Heart left ventricle (tissue), 16 donors: ENCODE measurements at regions not wholly inside any gene's neighbourhood (a gene's known extent, or its start where the extent isn't known, plus 50 kb on each side); places are given as distances from the start of the nearest gene placed in this dataset.

Experiments used
- ATAC-seq, 4 donors: fragments of 200-7000 bp; cut with Tn5 transposase; one replicate each; pipeline ENCODE4 v1.9.1; 2020 to 2022; ENCODE audit warnings: moderate library complexity in 4 of 4, mild to moderate bottlenecking in 3 of 4, moderate number of reproducible peaks in 1 of 4
- DNase-seq, 5 donors: peaks; one replicate each; pipeline ENCODE4 v3.0.0-alpha.2; 2020
- H3K27ac ChIP-seq, 12 donors: fragments of 200-600 bp; sonication (generic) in 4 of 12; one replicate each; pipeline versions ENCODE4 v1.5.0 to v1.8.0; 2016 to 2022; ENCODE audit warnings: mild to moderate bottlenecking in 2 of 12
- H3K27me3 ChIP-seq, 9 donors: fragments of 200-600 bp; sonication (generic) in 2 of 9; one replicate each; pipeline versions ENCODE4 v1.5.1 to v1.8.0; 2016 to 2022; ENCODE audit warnings: mild to moderate bottlenecking in 3 of 9
- H3K36me3 ChIP-seq, 9 donors: fragments of 200-600 bp; sonication (generic) in 2 of 9; one replicate each; pipeline versions ENCODE4 v1.5.0 to v1.8.0; 2018 to 2022; ENCODE audit warnings: mild to moderate bottlenecking in 2 of 9
- H3K4me1 ChIP-seq, 12 donors: fragments of 200-600 bp; sonication (generic) in 4 of 12; one replicate each; pipeline versions ENCODE4 v1.5.0 to v1.8.0; 2016 to 2022; ENCODE audit warnings: mild to moderate bottlenecking in 3 of 12
- H3K4me3 ChIP-seq, 12 donors: fragments of 200-600 bp; sonication (generic) in 4 of 12; one replicate each; pipeline versions ENCODE4 v1.5.0 to v1.8.0; 2017 to 2022; ENCODE audit warnings: mild to moderate bottlenecking in 9 of 12, moderate library complexity in 4 of 12
- H3K9me3 ChIP-seq, 12 donors: fragments of 200-600 bp; sonication (generic) in 4 of 12; one replicate each; pipeline versions ENCODE4 v1.5.0 to v1.8.0; 2016 to 2022; ENCODE audit warnings: mild to moderate bottlenecking in 1 of 12
- POLR2A ChIP-seq, 2 donors: fragments of 450-650 bp; IDR thresholded peaks; one replicate each; pipeline ENCODE4 v1.6.1; 2017; ENCODE audit warnings: antibody characterized with exemption in 2 of 2, mild to moderate bottlenecking in 2 of 2, moderate library complexity in 2 of 2
- WGBS, 4 donors: extraction: QIAGEN DNeasy Blood & Tissue Kit in 2 of 4; methylation state at CpG; one replicate each; pipeline versions ENCODE4 v1.1.5 to v1.1.7; 2013 to 2018; 5-methylcytosine and 5-hydroxymethylcytosine counted together
- intact Hi-C, 10 donors: fragments of 100-400 bp; cut with DNase I; formaldehyde crosslinking; loops; one replicate each; pipeline versions ENCODE4 v1.11.1 to v1.14.2; 2022
- TF ChIP-seq, protein P1 (sequence below), 12 donors: fragments of 200-600 bp; sonication (generic) in 4 of 12; IDR thresholded peaks; one replicate each; pipeline versions ENCODE4 v1.5.0 to v1.8.0; 2018 to 2022; ENCODE audit warnings: antibody characterized with exemption in 12 of 12, mild to moderate bottlenecking in 5 of 12
- donor health status: ischemic (EF 13 %, LVEDD 7.1; RV severe dilation, severe dysfunction).
- donor health status: healthy with polysubstance abuse.
- donor health status: DM: no; HTN: yes; CAD: no.
- donor health status: DM: no; HTN: no; CAD: no.
- donor health status: ischemic (EF 25% LVEDD 6.9; RV normal size, moderate dysfunction).
- donor health status: ischemic (EF 25% LVEDD 5.7; RV mildly dilated, moderate dysfunction).
- donor health status: healthy.
- donor health status: DM: yes; HTN: yes; CAD: no.
- donor health status: ischemic (EF 35%, LVEDD 5.7; RV mildly dilated, moderate dysfunction).
- donor health status: nonischemic (EF 11% LVEDD 7.7; RV severe dilation, severe dysfunction).
- donor health status: DM: yes; HTN: yes; CAD: no.
- donor health status: PGD.
- donor health status: ischemic (EF 29% LVEDD 5.4; RV normal size, mild dysfunction).
- donor health status: nonischemic (EF 23%, LVEDD 6.1; RV moderate dilation, normal function).

DNA sequence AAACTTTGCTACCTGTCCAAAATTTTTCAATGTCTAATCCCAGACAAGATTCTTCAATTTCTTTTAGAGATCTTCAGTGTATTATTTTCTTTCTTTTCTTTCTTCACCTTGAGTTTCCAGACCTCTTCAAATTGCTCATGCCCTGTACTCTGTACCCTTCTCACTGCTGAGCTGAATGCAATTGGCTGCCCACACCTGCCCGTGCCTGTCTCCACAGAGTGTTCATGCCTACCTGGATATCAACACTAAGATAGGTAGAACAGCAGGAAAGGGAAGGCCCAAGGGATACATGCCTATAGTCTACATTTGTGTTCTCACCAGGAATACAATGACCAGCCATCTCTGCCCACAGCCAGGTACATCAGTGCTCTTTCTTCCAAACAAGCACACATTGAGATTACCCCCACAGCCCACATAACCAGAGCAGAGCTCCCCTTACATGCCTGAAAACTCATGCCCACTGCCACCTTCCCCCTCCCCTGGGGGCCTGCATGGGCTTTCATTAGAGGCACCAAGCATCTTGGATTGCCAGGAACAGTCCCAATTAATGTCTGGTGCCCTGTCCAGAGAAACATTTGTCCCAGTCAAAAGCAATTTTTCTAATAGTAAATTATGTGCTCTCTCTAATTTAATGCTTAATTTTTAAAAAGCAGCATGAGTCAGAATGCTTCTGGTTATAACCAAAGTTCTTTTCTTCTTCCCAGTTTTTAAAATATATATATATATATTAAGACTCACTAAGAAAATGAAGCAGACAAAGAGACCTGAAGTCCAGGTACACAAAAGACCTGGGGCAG lies 134.9 kb upstream of the SLC14A2 start:
- Histone ChIP-seq H3K36me3 (no peaks in the 10 kb centered on the region), H3K4me3 (no peak overlapping the region), H3K27ac (no peak overlapping the region), H3K9me3 (no peaks in the 10 kb centered on the region), H3K4me1 (peaks cover 0 to 4% (median 0%) of the 10 kb centered on the region in 12 donors), H3K27me3 (no peaks in the 10 kb centered on the region)
- no peak for DNase-seq
- WGBS, 4 donors, result 45 to 92% (median 83%) methylated on average over 1 of the region's 1 CpG
- intact Hi-C loops, result no loop called here
- TF ChIP-seq, protein P1, sequence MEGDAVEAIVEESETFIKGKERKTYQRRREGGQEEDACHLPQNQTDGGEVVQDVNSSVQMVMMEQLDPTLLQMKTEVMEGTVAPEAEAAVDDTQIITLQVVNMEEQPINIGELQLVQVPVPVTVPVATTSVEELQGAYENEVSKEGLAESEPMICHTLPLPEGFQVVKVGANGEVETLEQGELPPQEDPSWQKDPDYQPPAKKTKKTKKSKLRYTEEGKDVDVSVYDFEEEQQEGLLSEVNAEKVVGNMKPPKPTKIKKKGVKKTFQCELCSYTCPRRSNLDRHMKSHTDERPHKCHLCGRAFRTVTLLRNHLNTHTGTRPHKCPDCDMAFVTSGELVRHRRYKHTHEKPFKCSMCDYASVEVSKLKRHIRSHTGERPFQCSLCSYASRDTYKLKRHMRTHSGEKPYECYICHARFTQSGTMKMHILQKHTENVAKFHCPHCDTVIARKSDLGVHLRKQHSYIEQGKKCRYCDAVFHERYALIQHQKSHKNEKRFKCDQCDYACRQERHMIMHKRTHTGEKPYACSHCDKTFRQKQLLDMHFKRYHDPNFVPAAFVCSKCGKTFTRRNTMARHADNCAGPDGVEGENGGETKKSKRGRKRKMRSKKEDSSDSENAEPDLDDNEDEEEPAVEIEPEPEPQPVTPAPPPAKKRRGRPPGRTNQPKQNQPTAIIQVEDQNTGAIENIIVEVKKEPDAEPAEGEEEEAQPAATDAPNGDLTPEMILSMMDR (IDR thresholded peaks at IDR 0.05), result no peak
- no peak for TF ChIP-seq POLR2A (IDR thresholded peaks at IDR 0.05)
- ATAC-seq, result no peak

GRCh38 chr18:45481821-45482220 lies 133.5 kb upstream of the SLC14A2 start:
- intact Hi-C loops, result no loop called here
- Histone ChIP-seq H3K27ac (peak overlapping the region in 1 of 12 donors; percentile 35), H3K9me3 (peaks cover 0 to under 1% (median 0%) of the 10 kb centered on the region in 12 donors), H3K4me1 (peaks cover 0 to 4% (median 0%) of the 10 kb centered on the region in 12 donors), H3K27me3 (no peaks in the 10 kb centered on the region), H3K36me3 (no peaks in the 10 kb centered on the region), H3K4me3 (peak overlapping the region in 1 of 12 donors; percentile 6)
- no peak for TF ChIP-seq POLR2A (IDR thresholded peaks at IDR 0.05)
- TF ChIP-seq, protein P1 (IDR thresholded peaks at IDR 0.05), result no peak
- DNase-seq (no peak), ATAC-seq (no peak)
- WGBS, 4 donors, result 37 to 64% (median 46%) methylated on average over 2 of the region's 2 CpGs

DNA sequence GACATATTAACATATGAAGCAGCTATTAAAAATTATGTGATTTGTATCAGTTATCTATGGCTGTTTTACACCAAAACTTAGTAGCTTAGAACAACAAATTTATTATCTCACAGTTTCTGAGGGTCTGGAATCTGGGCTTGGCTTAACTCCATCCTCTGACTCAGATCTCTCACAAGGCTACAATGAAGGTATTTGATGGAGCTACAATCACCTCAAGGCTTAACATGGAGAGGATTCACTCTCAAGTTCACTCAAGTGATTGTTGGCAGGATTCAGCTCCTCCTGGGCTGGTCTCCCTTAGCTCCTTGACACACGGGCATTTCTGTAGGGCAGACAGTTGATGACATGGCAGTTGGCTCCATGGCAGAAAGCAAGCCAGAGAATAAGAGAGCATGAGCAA lies 133.0 kb upstream of the SLC14A2 start:
- ATAC-seq (no peak), DNase-seq (no peak)
- no peaks in the 10 kb centered on the region for H3K36me3 ChIP-seq
- H3K9me3 ChIP-seq, result peaks cover 0 to 4% (median 0%) of the 10 kb centered on the region in 12 donors
- H3K27ac ChIP-seq, result no peak overlapping the region
- TF ChIP-seq, protein P1 (IDR thresholded peaks at IDR 0.05), result no peak
- TF ChIP-seq POLR2A (IDR thresholded peaks at IDR 0.05), result no peak
- no peaks in the 10 kb centered on the region for H3K27me3 ChIP-seq
- no peak overlapping the region for H3K4me3 ChIP-seq
- intact Hi-C loops, result no loop called here
- WGBS, 4 donors, result 28 to 67% (median 56%) methylated on average over 1 of the region's 1 CpG
- peaks cover 0 to 4% (median 0%) of the 10 kb centered on the region in 12 donors for H3K4me1 ChIP-seq

GRCh38 chr18:45487581-45487980 lies 127.7 kb upstream of the SLC14A2 start:
- peaks cover 0 to 4% (median 0%) of the 10 kb centered on the region in 12 donors for H3K9me3 ChIP-seq
- no peak overlapping the region for H3K4me3 ChIP-seq
- no peaks in the 10 kb centered on the region for H3K36me3 ChIP-seq
- no peaks in the 10 kb centered on the region for H3K4me1 ChIP-seq
- intact Hi-C loops, result no loop called here
- no peak overlapping the region for H3K27ac ChIP-seq
- WGBS, 4 donors, result 82 to 93% (median 86%) methylated on average over 3 of the region's 3 CpGs
- H3K27me3 ChIP-seq, result no peaks in the 10 kb centered on the region
- TF ChIP-seq, protein P1 (IDR thresholded peaks at IDR 0.05), result no peak
- no peak for TF ChIP-seq POLR2A (IDR thresholded peaks at IDR 0.05)
- DNase-seq (no peak), ATAC-seq (no peak)
